HG02588 (cell line): ENCODE measurements at regions not wholly inside any gene's neighbourhood (a gene's known extent, or its start where the extent isn't known, plus 50 kb on each side); places are given as distances from the start of the nearest gene placed in this dataset.
A peak's percentile ranks its signal among the peaks of the same experiment; 100 is the strongest.
"Not testable (repeated sequence)": the region's sequence is repeated elsewhere in the genome, so short reads cannot be mapped to it uniquely, and the experiment has no call there.

Experiments
- ATAC-seq: cut with Tn5 transposase; IDR thresholded peaks from one replicate; pipeline ENCODE4 v1.9.1; 2021; ENCODE audit warnings: mild to moderate bottlenecking, moderate library complexity; ENCODE audit not compliant: unreplicated experiment

GRCh38 chr1:170789063-170789462 is 125.1 kb downstream of the PRRX1 start:
- ATAC-seq: no peak

DNA sequence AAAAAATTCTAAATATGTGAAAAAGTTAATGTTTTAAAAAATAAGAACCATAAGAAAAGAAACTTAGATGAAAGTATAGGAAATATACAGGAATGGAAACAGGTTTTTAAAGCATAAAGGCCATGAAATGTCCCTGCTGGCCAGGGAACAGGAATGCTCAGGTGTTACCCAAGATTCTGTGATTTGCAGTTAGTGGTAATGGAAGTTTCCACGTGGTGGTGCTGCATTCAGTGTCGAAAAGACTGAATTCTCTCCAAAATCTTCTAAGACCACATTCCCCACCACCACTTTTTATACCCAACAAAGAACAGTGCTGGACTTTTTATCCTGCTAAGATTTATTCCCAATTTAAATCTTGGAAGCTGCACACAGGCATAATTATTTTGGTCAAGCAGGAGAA is 126.2 kb downstream of the PRRX1 start:
- no peak for ATAC-seq

DNA sequence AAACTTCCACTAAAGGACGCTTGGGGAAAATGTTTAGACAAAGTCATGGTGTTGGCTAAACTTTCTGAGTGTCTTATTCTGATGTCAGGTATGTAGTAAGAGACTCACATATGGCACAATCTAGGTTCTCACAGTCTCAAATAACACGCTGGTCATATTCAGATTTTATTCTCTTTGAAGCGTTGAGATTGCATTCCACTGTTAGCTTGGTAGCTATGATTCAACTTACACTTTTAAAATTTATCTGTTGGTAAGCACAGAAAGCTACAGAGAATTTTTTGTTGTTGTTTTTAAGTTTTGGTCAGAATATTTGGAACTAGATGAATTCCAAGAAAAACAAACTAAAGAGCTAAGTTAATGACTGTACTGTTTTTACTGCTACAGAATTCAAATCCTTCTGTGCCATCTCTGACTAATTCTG is 126.7 kb downstream of the PRRX1 start:
- no peak for ATAC-seq

DNA sequence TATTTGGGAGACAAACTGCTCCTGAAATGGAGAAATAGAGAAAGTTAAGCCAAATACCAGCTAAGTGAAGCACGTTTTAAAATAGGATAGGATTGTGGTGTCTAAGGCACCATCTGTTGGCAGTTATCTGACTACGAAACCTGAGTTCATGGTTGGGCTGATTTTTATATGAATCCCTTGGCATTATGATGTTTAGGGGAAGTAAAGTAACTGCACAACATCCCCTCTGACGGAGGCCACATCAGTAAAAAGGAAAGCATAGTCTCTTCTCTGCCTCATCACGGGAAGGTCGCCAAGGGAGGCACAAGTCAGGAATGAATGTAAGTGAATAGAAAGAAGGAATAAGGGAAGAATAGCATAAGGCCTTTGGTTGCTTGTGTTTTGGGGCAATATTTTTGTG is 128.0 kb downstream of the PRRX1 start:
- no peak for ATAC-seq

DNA sequence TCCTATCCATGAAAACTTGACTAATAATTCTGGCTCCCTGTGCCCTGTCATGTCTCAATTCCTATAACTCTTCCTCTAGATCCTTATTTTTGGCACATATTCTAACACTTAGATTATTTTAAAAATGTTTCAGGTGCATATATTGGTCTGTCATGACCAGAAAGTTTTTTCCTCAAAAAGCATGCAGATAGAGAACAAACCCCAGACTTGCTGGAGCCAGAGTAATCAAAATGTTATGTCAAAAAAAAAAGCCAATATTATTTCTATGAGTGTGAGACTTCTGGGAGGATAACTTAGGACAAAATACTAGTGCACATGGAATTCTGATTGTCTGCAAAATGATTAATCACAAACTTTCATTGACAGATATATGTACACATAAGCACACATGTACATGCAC is 135.1 kb upstream of the MROH9 start:
- no peak for ATAC-seq

- ATAC-seq: no peak
These were observed 134.5 kb upstream of the MROH9 start for GRCh38 chr1:170800812-170801211.

- ATAC-seq: no peak
These were observed 131.6 kb upstream of the MROH9 start for GRCh38 chr1:170803711-170804110.

DNA sequence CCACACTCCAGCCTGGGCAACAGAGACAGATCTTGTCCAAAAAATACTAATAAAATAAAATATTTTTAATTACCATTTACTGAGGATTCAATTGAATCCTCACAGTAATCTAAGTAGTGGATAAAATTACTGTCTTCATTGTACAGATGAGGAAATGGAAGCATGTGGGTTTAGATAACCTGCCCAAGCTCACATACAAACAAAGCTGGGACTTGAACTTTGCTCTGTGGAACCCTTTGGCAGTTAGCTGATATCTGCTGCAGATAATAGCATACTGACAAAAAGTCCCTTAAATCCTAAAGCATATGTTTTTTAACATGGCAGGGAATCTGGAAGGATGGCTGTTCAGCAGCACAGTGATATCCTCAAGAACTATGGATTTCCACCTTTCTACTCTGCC is 130.9 kb upstream of the MROH9 start:
- ATAC-seq: no peak

- ATAC-seq: no peak
These were observed 130.5 kb upstream of the MROH9 start for GRCh38 chr1:170804879-170805278.

DNA sequence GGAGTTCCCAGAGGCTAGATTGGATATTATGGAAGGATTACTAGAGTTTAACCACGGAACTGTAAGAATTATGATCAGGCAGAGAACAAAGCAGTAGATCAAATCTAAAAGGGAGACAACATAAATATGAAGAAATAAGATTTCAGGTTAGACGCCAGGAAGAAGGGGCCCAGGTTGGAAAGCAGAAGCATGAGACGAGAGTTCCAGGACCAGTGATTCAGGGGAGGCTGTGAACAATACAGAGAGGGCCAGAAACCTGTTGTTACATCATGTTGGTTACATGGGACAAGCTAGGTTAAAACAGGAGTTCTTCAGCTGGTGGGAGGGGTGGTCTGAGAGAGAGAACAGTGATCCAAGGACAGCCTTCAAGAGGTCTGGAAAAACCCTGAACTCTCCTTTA is 128.4 kb upstream of the MROH9 start:
- ATAC-seq: no peak

- ATAC-seq: no peak
These were observed 127.9 kb upstream of the MROH9 start for GRCh38 chr1:170807432-170807831.

DNA sequence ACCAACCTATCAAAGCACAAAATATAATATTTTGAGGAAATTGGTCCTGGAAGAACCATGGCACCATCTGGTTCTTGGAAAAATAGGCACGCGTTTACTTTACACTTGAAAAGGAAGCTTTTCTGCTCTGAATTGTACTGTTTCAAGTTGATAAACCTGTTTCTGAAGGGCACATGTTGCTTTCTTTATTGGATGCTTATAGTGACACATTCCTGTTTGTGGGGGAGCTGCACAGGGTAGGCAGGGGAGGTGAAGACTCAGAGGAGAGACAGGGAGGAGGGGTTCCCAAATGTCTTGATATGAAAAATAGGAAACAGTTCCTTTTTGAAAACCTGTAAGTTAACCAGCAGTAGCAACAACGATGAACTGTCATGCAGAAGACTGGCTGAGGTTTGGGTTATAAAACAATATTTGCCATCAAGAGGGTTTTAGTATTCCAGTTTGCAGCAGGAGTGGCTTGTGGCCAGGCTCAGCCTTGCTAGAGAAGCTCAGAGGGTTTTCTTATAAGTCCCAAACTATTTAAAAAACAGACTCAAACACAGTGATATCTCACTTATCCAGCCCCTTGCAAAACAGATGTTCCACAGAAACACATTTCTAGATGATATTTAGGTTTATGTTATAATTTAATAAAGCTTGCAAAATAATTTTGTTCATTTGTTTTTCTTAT is 127.0 kb upstream of the MROH9 start:
- ATAC-seq: no peak

- not testable (repeated sequence) for ATAC-seq
These were observed 124.3 kb upstream of the MROH9 start for GRCh38 chr1:170811013-170811412.

DNA sequence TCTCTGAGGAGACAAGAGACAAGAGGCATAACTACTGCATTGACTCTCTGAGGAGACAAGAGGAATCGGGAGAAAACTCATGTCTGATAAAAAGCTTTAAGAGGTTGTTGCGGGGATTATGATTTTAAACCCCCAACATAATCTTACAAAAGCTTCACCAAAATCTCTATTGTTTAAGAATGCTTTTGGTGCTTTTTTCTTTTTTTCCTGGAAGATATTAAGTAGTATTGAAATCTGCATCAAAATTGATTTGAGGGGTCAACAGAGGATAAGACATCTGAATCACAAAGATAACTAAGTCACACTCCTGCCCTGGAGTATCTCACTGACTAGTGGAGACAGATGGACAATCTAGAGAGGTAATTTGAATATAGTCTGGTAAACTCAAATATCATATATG is 115.6 kb upstream of the MROH9 start:
- ATAC-seq: no peak

DNA sequence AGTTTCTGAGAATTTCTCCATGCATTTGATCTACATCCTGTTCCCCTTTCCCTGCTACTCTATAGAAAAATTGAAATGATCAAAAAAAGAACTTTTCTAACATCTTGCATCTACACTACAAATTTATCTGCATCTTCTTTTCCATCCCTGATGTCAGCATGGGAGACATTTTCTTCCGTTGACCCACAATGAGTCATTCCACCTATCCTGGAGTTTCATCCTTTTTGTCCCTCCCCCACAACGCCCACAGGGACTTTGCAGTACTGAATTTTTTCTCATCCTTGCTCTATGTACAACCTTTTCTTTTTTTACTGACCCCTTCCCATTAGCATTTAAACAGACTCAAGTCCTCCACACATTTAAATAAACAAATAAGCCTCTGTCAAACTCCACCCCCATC is 112.2 kb upstream of the MROH9 start:
- no peak for ATAC-seq

DNA sequence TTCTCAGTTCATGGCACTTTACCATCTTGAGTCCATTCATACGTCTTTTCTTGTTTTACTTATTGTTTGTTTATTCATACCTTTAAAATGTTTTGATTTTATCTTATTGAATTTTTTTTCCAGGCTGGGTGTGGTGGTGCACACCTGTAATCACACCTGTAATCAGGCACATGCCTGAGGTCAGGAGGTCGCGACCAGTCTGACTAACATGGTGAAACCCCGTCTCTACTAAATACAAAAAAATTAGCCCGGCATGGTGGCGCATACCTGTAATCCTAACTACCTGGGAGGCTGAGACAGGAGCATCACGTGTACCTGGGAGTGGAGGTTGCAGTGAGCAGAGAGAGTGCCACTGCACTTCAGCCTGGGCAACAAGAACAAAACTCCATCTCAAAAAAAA is 104.1 kb upstream of the MROH9 start:
- no peak for ATAC-seq

DNA sequence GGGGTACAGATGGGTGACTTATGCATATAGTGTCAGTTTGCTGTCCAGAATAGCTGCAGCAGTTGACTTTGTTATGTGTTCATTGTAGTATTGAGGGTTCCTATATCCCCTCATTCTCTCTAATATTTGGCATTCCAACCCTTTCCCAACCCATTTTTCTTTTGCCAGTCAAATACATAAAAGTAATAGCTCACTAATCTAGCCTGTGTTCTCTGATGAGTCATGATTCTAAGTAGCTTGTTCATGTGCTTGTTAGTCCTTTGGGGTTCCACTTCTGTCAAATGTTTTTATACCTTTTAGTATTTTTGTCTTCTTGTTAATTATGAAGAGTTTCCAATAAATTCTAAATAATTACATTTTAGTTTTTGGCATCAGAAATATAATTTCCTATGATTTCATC is 99.2 kb upstream of the MROH9 start:
- no peak for ATAC-seq

DNA sequence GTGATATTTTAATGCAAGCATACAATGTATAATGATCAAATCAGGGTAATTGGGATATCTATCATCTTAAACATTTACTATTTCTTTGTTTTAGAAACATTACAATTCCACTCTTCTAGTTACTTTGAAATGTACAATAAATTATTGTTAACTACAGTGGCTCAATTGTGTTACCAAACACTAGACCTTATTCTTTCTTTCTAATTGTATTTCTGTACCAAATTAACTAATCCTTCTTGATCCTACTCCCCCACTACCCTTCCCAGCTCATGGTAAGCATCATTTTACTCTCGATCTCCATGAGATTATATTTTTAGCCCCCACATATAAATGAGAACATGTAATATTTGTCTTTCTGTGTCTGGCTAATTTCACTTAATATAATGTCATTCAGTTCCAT is 95.0 kb upstream of the MROH9 start:
- ATAC-seq: no peak

GRCh38 chr1:170853302-170853701 is 82.0 kb upstream of the MROH9 start:
- peak; percentile 60 for ATAC-seq

- ATAC-seq: no peak
These were observed 81.5 kb upstream of the MROH9 start for GRCh38 chr1:170853867-170854266.

GRCh38 chr1:170854677-170855076 is 80.7 kb upstream of the MROH9 start:
- no peak for ATAC-seq

DNA sequence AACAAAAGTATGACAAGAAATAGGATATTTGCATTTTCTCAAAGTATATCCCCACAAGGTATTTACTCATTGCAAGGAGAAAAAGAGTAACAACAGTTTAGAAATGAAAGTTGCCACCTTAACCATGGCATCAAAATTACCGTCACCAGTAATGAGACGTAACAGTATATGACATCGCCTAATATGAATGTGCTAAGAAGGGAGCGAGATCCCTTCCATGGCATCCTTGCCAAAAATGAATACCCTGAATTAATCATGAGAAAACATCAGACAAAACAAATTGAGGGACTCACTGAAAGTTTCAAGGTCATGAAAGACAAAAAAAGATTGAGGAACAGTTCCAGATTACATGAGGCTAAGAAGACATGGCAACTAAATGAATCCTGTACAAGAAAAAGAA is 78.9 kb upstream of the MROH9 start:
- ATAC-seq: no peak

- no peak for ATAC-seq
These were observed 77.4 kb upstream of the MROH9 start for GRCh38 chr1:170857955-170858354.
